NT2/D1 (cell line): ENCODE measurements at regions not wholly inside any gene's neighbourhood (a gene's known extent, or its start where the extent isn't known, plus 50 kb on each side); places are given as distances from the start of the nearest gene placed in this dataset.

Source experiments
- SUZ12 ChIP-seq: IDR thresholded peaks from 2 replicates; pipeline ENCODE4 v1.6.1; 2011; ENCODE audit not compliant: insufficient read length, insufficient read depth; ENCODE audit errors: extremely low read depth
- ZNF274 ChIP-seq: IDR thresholded peaks from 2 replicates; pipeline ENCODE4 v1.6.1; 2011; ENCODE audit warnings: mild to moderate bottlenecking, low read depth, low read length

DNA sequence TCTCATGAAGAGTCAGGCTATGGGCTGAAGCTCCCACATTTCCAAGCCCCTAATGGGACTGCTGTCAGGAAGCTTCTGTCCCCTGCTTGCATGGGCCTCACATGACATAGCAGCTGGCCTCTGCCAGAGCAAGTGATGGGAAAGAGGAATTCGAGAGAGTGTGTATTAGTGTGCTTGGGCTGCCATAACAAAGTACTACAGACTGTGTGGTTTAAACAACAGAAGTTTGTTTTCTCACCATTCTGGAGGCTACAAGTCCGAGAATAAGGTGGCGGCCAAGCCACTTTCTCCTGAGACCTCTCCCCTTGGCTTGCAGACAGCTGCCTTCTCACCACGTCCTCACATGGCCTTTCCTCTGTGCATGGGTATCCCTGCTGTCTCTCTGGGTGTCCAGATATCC lies 274.4 kb downstream of the NUAK1 start:
- no peak for TF ChIP-seq ZNF274
- TF ChIP-seq SUZ12: no peak
